ENCODE measurements at regions not wholly inside any gene's neighbourhood (a gene's known extent, or its start where the extent isn't known, plus 50 kb on each side); places are given as distances from the start of the nearest gene placed in this dataset.
A peak's percentile ranks its signal among the peaks of the same experiment; 100 is the strongest.

DNA sequence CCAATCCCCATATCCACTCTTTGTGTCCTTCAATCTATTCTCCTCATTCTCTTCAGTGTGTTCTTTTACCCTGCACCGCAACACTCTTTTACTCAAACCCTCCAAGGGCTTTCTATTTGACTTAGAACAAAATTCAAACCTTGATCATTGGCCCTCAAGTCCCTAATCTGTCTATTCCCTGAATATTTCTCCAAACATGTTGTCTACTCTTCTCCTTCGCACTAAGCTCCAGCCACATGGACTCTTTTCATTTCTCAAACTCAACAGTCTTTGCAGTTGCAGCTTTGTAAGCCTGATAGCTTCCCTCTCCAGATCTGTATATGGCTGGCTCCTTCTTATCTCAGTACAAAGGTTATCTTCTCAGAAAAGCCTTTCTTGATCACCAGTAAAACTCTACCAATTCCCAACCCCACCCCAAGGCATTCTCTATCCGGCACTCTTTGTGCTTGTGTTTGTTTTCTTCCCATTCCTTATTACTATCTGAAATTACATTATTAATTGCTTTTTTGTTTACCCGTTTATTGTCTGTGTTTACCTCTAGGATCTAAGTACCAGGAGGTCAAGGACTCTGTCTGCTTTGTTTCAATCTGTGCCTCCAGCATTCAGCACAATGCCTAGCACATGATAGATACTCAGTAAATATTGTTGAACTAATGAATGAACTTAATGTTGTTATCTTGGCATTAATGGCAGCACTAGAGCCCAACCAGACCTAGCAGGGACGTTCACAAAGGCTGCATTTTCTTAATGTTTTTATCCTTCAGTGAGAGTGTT lies 147.4 kb downstream of the BBOX1 start:
- no peak for DNase-seq

DNA sequence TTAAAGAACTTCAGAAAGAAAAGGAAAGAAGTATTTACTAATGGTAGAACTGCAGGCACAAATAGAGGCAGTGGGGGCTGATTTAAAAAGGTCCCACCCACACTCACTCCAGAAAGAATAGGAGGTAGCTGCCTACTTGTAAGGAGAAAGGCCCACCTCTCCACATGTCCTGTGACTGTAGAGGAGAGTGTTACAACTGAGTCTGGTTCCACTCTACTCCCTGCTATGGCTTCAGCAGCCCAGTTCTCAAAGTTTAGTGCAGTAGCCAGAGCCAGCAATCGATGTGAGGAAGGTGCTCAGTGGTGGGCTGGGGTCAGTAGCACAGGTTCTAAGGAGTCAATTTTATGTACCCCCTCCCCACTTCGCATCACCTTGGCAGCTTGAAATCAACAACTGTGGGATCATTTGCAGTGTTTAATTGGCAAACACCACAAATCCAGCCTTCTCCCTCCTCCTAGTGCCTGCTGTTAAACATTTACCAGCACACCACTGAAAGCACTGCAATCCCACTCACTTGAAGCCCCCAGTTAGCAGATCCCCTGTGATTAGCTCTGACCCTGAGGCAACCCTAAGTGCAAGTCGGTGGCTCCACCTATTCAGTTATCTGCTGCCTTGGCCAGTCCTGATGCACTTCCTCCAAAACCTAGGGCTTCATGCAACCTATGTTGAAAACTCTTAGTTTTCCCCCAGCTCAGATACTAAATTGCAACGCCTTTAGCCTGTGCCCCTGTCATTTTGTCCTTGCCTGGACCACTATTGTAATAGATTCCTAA lies 146.6 kb downstream of the BBOX1 start:
- DNase-seq, result no peak

DNA sequence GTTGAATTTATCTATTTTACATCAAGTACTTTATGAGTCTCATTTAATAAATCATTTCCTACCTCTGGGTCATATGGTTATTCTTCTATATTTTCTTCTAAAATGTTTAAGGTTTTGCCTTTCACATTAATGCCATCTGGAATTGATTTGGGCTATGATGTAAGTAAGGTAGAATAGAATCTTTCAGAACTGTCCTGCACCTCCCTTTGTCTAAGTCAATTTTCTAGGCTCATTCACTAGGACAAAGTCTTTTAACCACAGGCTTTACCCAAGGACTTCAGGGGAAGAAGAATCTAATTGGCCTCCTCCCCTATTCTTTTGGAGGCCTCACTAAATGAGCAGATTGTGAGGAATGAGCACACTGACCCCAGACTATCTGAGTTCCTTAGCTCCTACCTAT lies 146.0 kb downstream of the BBOX1 start:
- no peak for DNase-seq

DNA sequence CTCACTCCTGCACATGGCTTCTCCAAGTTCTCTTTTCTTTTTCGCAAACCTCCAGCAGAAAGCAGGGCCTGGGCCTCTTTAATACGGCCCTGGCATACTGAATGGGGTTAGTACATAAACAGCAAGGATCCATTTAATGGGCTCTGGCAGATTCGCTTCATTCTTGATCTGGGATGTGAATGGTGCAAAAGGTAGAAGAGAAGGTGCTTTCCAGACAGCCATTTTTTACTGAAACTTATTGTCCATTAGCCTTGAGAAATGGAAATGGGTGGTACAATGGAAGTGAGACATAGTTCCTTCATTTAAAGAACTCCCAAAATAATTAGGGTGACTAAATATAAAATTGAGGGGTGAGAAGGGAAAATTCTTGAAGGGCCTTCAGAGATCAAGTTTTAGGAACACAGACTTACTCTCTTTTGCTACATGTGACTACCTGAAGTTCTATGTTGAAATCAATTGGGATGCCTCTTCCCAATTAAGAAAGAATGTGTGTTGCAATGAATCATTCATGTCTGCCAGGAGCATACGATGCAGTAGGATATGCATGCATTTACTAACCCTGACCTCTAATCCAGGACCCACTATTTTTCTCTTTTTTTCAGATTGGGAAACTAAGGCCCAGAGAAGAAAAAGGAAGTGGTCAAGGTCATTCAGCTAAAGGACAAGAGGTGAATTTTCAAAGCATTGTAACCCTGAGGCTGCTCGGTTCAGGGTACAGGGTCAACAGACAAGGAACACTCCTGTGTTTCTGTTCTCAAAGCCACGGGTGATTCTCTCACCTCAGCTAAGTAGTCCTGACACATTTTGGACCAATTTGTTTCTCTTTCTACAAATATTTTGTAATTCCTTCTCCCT lies 144.1 kb downstream of the BBOX1 start:
- no peak for DNase-seq

DNA sequence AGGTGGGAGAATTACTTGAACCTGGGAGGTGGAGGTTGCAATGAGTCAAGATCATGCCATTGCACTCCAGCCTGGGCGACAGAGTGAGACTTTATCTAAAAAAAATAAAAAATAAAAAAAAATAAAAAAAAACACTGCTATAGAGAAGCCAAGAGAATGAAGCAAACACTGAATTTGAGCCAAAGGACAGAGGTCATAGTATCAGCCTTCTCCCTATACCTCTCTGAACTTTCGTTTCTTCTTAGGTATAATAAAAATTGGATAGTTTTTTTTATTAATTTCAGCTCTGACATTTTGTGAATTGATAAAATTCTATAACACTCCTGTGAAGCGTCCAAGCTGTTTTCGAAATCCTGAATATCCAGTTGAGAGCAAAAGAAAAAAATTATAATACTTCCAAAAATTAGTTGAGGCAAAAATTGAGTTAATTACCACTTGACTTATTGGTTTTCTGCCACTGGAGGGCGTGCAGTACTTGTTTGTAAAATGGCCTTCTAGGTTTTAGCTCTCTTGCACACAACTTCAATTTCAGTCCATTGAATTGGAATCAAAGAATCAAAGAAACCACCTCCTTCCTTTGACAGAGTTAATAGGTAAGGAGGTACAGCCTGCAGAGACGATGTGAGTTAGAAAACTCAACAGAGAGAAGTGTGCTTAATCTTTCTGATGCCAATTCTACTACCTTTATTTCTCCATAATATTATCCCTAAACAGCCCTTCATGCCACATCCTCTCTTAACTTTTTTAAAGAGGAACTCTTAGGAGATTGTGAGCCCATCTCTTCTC lies 143.2 kb downstream of the BBOX1 start:
- peak; percentile 56 for DNase-seq

DNA sequence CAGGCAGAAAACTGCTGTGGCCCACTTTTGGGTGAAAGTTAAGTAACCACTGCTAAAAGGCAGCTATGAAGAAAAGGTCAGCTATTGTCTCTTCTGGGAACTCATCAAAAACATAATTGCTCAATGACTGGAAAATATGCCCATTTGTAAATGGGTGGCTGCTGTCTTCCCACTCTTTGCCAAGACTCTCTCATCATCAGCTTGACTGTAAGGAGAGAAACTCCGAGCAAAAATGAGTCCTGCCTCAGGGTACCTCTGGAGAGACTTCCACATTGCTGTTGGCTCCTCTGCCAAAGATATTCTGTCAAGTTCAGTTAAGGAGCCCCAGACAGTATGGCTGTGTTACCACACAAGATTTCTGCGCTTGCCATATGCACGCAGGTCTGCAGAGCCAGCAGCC lies 138.7 kb downstream of the BBOX1 start:
- no peak for DNase-seq

DNA sequence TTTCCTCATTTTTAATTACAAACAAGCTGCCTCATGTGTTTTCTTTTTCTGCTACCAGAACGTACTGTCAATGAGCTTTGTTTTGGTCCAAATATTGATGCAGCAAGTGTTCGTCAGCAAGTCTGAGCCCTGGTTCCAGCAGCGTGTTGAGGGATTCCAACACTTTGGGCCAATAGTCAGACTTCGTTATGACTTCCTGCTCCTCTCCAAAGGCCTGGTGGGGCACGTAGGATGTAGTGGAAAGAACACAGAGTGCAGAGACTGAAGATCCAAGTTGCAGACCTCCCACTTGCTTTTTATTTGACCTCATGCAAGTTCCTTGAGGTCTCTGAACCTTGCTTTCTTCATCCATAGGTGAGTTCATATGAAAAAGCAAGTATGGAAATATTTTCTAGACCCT lies 138.2 kb downstream of the BBOX1 start:
- DNase-seq, result no peak

Measured in kidney glomerular epithelial cell (primary cell).